Fibroblast of lung (primary cell): ENCODE measurements at regions not wholly inside any gene's neighbourhood (a gene's known extent, or its start where the extent isn't known, plus 50 kb on each side); places are given as distances from the start of the nearest gene placed in this dataset.

Experiments used
- EZH2 ChIP-seq: IDR thresholded peaks from 2 replicates; pipeline ENCODE4 v1.5.1; 2012; ENCODE audit warnings: low read length, control low read depth, mild to moderate bottlenecking; ENCODE audit errors: missing control alignments
- TF ChIP-seq, protein P1 (sequence below), 2 donors: IDR thresholded peaks in 1 of 2; conservative IDR thresholded peaks in 1 of 2; 1 replicate in 1 of 2; 2 replicates in 1 of 2; pipeline ENCODE4 v1.5.1; 2011 to 2012; ENCODE audit warnings: low read length in 2 of 2, control low read depth in 1 of 2, inconsistent platforms in 1 of 2, low read depth in 1 of 2, mild to moderate bottlenecking in 1 of 2

- TF ChIP-seq, protein P1, sequence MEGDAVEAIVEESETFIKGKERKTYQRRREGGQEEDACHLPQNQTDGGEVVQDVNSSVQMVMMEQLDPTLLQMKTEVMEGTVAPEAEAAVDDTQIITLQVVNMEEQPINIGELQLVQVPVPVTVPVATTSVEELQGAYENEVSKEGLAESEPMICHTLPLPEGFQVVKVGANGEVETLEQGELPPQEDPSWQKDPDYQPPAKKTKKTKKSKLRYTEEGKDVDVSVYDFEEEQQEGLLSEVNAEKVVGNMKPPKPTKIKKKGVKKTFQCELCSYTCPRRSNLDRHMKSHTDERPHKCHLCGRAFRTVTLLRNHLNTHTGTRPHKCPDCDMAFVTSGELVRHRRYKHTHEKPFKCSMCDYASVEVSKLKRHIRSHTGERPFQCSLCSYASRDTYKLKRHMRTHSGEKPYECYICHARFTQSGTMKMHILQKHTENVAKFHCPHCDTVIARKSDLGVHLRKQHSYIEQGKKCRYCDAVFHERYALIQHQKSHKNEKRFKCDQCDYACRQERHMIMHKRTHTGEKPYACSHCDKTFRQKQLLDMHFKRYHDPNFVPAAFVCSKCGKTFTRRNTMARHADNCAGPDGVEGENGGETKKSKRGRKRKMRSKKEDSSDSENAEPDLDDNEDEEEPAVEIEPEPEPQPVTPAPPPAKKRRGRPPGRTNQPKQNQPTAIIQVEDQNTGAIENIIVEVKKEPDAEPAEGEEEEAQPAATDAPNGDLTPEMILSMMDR (conservative IDR thresholded peaks at IDR 0.05 in 1 of 2, IDR thresholded peaks at IDR 0.05 in 1 of 2; ENCODE audit: low read depth in 1 of 2, low read length in 2 of 2) = no peak
- TF ChIP-seq EZH2 = no peak
These were observed 76.6 kb upstream of the CHD6 start for GRCh38 chr20:41694796-41695195.
